ENCODE measurements at regions not wholly inside any gene's neighbourhood (a gene's known extent, or its start where the extent isn't known, plus 50 kb on each side); places are given as distances from the start of the nearest gene placed in this dataset.

DNA sequence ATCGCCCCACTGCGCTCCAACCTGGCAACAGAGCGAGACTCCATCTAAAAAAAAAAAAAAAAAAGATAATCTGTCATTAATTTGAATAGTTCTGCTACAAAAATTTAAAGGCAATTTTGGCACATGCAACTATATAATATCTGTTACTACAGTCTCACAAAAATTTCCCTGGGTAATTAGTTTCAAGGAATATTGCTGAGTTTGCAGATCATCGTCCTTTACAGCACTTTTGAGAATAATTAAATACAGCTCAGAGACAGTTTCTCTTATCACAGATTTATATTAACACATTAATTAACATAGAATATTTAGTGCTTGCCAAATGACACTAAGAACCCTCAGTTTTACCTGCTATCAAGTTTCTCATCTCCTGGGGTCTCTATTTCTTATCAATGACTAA, 540.4 kb upstream of the ZNF804A start:
- TF ChIP-seq, protein P1, sequence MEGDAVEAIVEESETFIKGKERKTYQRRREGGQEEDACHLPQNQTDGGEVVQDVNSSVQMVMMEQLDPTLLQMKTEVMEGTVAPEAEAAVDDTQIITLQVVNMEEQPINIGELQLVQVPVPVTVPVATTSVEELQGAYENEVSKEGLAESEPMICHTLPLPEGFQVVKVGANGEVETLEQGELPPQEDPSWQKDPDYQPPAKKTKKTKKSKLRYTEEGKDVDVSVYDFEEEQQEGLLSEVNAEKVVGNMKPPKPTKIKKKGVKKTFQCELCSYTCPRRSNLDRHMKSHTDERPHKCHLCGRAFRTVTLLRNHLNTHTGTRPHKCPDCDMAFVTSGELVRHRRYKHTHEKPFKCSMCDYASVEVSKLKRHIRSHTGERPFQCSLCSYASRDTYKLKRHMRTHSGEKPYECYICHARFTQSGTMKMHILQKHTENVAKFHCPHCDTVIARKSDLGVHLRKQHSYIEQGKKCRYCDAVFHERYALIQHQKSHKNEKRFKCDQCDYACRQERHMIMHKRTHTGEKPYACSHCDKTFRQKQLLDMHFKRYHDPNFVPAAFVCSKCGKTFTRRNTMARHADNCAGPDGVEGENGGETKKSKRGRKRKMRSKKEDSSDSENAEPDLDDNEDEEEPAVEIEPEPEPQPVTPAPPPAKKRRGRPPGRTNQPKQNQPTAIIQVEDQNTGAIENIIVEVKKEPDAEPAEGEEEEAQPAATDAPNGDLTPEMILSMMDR (IDR thresholded peaks at IDR 0.05) = no peak
- TF ChIP-seq POLR2AphosphoS5 (IDR thresholded peaks at IDR 0.05) (no peak), POLR2A (IDR thresholded peaks at IDR 0.05; ENCODE audit: low read depth) (no peak), EP300 (IDR thresholded peaks at IDR 0.05) (no peak)

Data from esophagus muscularis mucosa (tissue), 4 donors.